ENCODE measurements at regions not wholly inside any gene's neighbourhood (a gene's known extent, or its start where the extent isn't known, plus 50 kb on each side); places are given as distances from the start of the nearest gene placed in this dataset.

DNA sequence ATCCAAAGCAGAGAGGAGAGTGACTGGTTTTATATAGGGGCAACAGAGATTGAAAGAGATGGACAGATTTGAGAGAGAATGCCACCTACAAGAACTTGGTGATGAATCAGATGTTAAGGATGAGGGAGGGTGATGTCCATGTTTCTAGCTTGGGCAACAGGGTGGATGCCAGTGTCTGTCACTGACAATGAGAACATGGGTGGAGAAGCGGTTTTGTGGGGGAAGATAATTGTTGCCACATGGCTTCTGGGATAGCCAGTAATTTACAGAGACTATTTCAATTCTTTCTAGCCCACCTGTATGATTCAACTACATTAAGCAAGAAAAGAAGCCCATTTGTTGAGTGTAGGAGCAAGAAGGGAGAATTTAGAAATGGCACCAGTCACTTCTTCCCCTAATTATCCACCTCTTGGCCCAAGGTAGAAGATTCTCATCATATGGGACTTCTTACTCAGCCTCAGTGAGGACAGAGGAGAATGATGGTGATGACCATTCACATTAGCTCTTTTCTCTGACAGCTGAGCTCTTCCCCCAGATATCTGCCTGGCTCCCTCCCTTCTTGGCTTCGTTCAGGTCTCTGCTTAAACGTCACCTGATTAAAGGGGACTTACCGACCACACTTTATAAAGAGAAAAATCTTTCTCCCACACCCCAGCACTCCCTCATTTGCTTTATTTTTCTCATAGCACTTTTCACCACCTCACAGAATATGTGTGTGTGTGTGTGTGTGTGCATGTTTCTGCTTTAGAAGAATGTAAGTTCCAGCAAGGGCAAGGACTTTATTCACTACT is 117.8 kb downstream of the DUSP6 start:
- no peak overlapping the region for H3K4me3 ChIP-seq
- no peak overlapping the region for H3K27ac ChIP-seq (ENCODE audit: low read depth in 1 of 2, low read length in 1 of 2)

DNA sequence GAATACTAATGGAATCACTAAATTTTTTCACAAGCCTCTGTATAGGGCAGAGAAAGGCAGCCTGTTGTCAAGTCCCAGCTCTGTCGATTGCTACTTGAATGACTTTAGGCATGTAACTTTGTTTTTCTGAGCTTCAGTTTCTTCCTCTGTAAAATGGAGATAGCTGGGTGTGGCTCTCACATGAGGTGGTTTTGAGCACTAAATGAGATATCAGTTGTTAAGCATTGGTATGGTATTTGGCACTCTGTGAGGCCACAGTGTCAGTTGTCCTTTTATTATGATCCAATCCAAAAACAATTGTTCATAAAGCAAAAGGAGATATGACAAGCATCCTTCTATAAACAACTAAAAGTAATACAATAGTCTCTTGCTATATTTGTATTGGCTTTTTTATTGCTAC is 120.6 kb downstream of the DUSP6 start:
- Histone ChIP-seq H3K27me3 (ENCODE audit: control insufficient read depth in 3 of 3, insufficient read depth in 3 of 3, low read length in 2 of 3) (no peaks in the 10 kb centered on the region), H3K9me3 (ENCODE audit: control insufficient read depth in 4 of 4, insufficient read depth in 3 of 4, low read length in 3 of 4) (peaks cover 0 to 3% (median 0%) of the 10 kb centered on the region in 4 donors), H3K4me1 (ENCODE audit: control insufficient read depth in 5 of 5, insufficient read depth in 5 of 5, low read length in 5 of 5) (peaks cover 0 to 10% (median 0%) of the 10 kb centered on the region in 5 donors), H3K4me3 (no peak overlapping the region), H3K9ac (ENCODE audit: insufficient read depth in 1 of 2, low read length in 2 of 2) (no peak overlapping the region), H3K27ac (ENCODE audit: low read depth in 1 of 2, low read length in 1 of 2) (no peak overlapping the region), H3K36me3 (ENCODE audit: control insufficient read depth in 4 of 4, insufficient read depth in 4 of 4, low read length in 4 of 4) (no peaks in the 10 kb centered on the region)
- TF ChIP-seq, protein P1, sequence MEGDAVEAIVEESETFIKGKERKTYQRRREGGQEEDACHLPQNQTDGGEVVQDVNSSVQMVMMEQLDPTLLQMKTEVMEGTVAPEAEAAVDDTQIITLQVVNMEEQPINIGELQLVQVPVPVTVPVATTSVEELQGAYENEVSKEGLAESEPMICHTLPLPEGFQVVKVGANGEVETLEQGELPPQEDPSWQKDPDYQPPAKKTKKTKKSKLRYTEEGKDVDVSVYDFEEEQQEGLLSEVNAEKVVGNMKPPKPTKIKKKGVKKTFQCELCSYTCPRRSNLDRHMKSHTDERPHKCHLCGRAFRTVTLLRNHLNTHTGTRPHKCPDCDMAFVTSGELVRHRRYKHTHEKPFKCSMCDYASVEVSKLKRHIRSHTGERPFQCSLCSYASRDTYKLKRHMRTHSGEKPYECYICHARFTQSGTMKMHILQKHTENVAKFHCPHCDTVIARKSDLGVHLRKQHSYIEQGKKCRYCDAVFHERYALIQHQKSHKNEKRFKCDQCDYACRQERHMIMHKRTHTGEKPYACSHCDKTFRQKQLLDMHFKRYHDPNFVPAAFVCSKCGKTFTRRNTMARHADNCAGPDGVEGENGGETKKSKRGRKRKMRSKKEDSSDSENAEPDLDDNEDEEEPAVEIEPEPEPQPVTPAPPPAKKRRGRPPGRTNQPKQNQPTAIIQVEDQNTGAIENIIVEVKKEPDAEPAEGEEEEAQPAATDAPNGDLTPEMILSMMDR (IDR thresholded peaks at IDR 0.05; ENCODE audit: control extremely low read depth, extremely low read depth): no peak
- DNase-seq (no peak), ATAC-seq (ENCODE audit: insufficient read depth, low FRiP score) (no peak)
- WGBS, 2 donors: 87 to 91% methylated on average over 1 of the region's 1 CpG

More for the DNA sequence above, 117.8 kb downstream of the DUSP6 start:
- no peak for DNase-seq
- Histone ChIP-seq H3K36me3 (ENCODE audit: control insufficient read depth in 4 of 4, insufficient read depth in 4 of 4, low read length in 4 of 4) (no peaks in the 10 kb centered on the region), H3K9me3 (ENCODE audit: control insufficient read depth in 4 of 4, insufficient read depth in 3 of 4, low read length in 3 of 4) (peaks cover 0 to 3% (median 0%) of the 10 kb centered on the region in 4 donors), H3K4me1 (ENCODE audit: control insufficient read depth in 5 of 5, insufficient read depth in 5 of 5, low read length in 5 of 5) (peaks cover 0 to 13% (median 2%) of the 10 kb centered on the region in 5 donors), H3K27me3 (ENCODE audit: control insufficient read depth in 3 of 3, insufficient read depth in 3 of 3, low read length in 2 of 3) (no peaks in the 10 kb centered on the region), H3K9ac (ENCODE audit: insufficient read depth in 1 of 2, low read length in 2 of 2) (no peak overlapping the region)
- TF ChIP-seq, protein P1 (IDR thresholded peaks at IDR 0.05; ENCODE audit: control extremely low read depth, extremely low read depth): no peak
- WGBS, 2 donors: 83 to 96% methylated on average over 4 of the region's 4 CpGs
- ATAC-seq (ENCODE audit: insufficient read depth, low FRiP score): no peak

DNA sequence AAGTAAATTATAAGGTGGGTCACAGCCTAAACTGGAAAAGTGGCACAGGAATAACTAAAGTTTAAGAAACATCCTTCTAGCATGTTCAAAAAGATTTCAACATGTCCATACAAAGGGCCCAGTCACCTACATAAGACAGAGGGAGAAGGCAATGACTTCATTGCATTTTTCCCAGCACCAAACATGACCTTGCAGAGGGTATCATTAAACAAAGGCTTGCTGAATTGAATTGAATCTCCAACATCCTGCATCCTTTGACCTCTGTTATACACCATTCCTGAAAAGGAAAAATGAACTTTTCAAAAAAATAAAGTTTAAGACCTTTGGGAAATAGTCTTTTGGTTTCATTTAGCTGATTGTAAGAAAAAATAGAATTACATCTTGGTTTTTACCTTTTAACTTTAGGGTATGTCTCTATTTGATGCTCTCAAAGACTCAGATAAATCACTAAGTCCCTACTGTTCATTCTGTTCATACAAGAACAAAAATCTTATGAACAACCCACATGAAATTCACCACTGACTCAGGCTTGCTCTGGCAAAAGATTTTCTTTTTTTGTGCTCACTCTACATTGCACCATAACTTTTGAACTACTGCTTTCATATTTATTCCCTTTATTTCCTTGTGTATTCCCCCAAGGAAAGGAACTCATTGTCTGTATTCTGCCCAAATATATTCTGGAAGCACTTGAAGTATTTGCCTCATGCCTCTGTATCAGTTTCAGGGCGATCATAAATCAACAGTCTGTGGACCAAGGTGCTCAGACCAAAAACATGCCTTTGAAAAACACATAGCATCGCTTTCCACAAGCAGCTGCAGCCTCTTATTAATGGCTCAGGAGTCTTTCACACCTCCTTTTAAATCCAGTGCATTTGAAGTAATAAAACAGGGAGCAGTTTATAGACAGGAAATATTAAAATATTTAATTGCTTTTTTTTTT is 121.7 kb downstream of the DUSP6 start:
- no peak overlapping the region for H3K27ac ChIP-seq (ENCODE audit: low read depth in 1 of 2, low read length in 1 of 2)
- DNase-seq: no peak
- TF ChIP-seq, protein P1 (IDR thresholded peaks at IDR 0.05; ENCODE audit: control extremely low read depth, extremely low read depth): no peak
- H3K4me1 ChIP-seq (ENCODE audit: control insufficient read depth in 5 of 5, insufficient read depth in 5 of 5, low read length in 5 of 5): peaks cover 0 to 13% (median 0%) of the 10 kb centered on the region in 5 donors
- ATAC-seq (ENCODE audit: insufficient read depth, low FRiP score): no peak
- H3K9me3 ChIP-seq (ENCODE audit: control insufficient read depth in 4 of 4, insufficient read depth in 3 of 4, low read length in 3 of 4): peaks cover 0 to 3% (median 0%) of the 10 kb centered on the region in 4 donors
- no peaks in the 10 kb centered on the region for H3K36me3 ChIP-seq (ENCODE audit: control insufficient read depth in 4 of 4, insufficient read depth in 4 of 4, low read length in 4 of 4)
- no peak overlapping the region for H3K9ac ChIP-seq (ENCODE audit: insufficient read depth in 1 of 2, low read length in 2 of 2)
- WGBS, 2 donors: 67 to 90% methylated on average over 2 of the region's 2 CpGs
- no peak overlapping the region for H3K4me3 ChIP-seq
- no peaks in the 10 kb centered on the region for H3K27me3 ChIP-seq (ENCODE audit: control insufficient read depth in 3 of 3, insufficient read depth in 3 of 3, low read length in 2 of 3)

Measured in lung (tissue), 11 donors.